Endometrial microvascular endothelial cells (primary cell): ENCODE measurements at regions not wholly inside any gene's neighbourhood (a gene's known extent, or its start where the extent isn't known, plus 50 kb on each side); places are given as distances from the start of the nearest gene placed in this dataset.

Experiments
- in situ Hi-C: cut with HindIII; loops from 2 replicates; pipeline ENCODE4 v1.10.0; 2017; ENCODE audit warnings: low sequenced_read_pairs, low pct_unique_long_range_greater_than_20kb; ENCODE audit errors: inconsistent ontology term

- in situ Hi-C loops, result no loop called here
Measured at GRCh38 chr21:38646213-38646837, 148.0 kb upstream of the ERG start.

- in situ Hi-C loops, result no loop called here
Measured at GRCh38 chr21:38649120-38649519, 150.8 kb upstream of the ERG start.

- in situ Hi-C loops, result no loop called here
Measured at GRCh38 chr21:38651570-38651969, 153.3 kb upstream of the ERG start.

GRCh38 chr21:38652396-38652795 is 153.3 kb upstream of the ETS2 start:
- in situ Hi-C loops, result no loop called here

GRCh38 chr21:38654580-38654979 is 151.1 kb upstream of the ETS2 start:
- in situ Hi-C loops, result no loop called here

GRCh38 chr21:38658511-38658910 is 147.2 kb upstream of the ETS2 start:
- in situ Hi-C loops, result no loop called here

GRCh38 chr21:38659936-38660332 is 145.8 kb upstream of the ETS2 start:
- in situ Hi-C loops, result no loop called here

- in situ Hi-C loops, result no loop called here
Measured at GRCh38 chr21:38660333-38661196, 145.2 kb upstream of the ETS2 start.

GRCh38 chr21:38661197-38661871 is 144.4 kb upstream of the ETS2 start:
- in situ Hi-C loops, result no loop called here

GRCh38 chr21:38661889-38662568 is 143.7 kb upstream of the ETS2 start:
- in situ Hi-C loops, result no loop called here

GRCh38 chr21:38663282-38663681 is 142.4 kb upstream of the ETS2 start:
- in situ Hi-C loops, result no loop called here

- in situ Hi-C loops, result no loop called here
Measured at GRCh38 chr21:38664315-38664714, 141.4 kb upstream of the ETS2 start.

GRCh38 chr21:38664841-38665240 is 140.9 kb upstream of the ETS2 start:
- in situ Hi-C loops, result no loop called here

GRCh38 chr21:38667291-38667870 is 138.3 kb upstream of the ETS2 start:
- in situ Hi-C loops, result no loop called here

GRCh38 chr21:38668067-38668466 is 137.7 kb upstream of the ETS2 start:
- in situ Hi-C loops, result no loop called here

GRCh38 chr21:38668541-38668940 is 137.2 kb upstream of the ETS2 start:
- in situ Hi-C loops, result no loop called here

- in situ Hi-C loops, result no loop called here
Measured at GRCh38 chr21:38669186-38669585, 136.5 kb upstream of the ETS2 start.

GRCh38 chr21:38670861-38671260 is 134.9 kb upstream of the ETS2 start:
- in situ Hi-C loops, result no loop called here

- in situ Hi-C loops, result no loop called here
Measured at GRCh38 chr21:38671773-38672172, 134.0 kb upstream of the ETS2 start.
